ENCODE measurements at regions not wholly inside any gene's neighbourhood (a gene's known extent, or its start where the extent isn't known, plus 50 kb on each side); places are given as distances from the start of the nearest gene placed in this dataset.
A peak's percentile ranks its signal among the peaks of the same experiment; 100 is the strongest.

DNA sequence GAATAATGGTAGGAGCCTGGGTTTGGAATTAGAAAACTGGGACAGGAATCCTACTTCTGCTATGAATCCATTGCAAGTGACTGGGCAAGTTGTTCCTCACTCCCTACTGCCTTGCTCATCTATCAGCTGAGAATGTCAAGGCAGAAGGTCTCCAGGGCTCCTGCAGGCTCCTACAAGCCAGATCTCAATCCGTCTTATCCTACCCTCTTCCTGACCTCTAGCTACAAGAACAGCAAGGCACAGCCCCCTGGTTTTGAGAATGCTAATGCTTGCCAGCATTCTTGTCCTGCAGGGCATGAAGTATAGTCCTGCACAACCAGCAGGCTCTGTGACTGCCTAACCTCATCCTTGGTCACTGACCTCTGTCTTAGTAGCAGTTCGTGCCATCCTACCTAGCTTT lies 141.9 kb upstream of the TNP1 start:
- WGBS, 2 donors, result 71 to 77% methylated on average over 1 to 2 of the region's 2 CpGs
- no peaks in the 10 kb centered on the region for H3K27me3 ChIP-seq
- no peak for TF ChIP-seq POLR2A (IDR thresholded peaks at IDR 0.05)
- TF ChIP-seq, protein P1, sequence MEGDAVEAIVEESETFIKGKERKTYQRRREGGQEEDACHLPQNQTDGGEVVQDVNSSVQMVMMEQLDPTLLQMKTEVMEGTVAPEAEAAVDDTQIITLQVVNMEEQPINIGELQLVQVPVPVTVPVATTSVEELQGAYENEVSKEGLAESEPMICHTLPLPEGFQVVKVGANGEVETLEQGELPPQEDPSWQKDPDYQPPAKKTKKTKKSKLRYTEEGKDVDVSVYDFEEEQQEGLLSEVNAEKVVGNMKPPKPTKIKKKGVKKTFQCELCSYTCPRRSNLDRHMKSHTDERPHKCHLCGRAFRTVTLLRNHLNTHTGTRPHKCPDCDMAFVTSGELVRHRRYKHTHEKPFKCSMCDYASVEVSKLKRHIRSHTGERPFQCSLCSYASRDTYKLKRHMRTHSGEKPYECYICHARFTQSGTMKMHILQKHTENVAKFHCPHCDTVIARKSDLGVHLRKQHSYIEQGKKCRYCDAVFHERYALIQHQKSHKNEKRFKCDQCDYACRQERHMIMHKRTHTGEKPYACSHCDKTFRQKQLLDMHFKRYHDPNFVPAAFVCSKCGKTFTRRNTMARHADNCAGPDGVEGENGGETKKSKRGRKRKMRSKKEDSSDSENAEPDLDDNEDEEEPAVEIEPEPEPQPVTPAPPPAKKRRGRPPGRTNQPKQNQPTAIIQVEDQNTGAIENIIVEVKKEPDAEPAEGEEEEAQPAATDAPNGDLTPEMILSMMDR (IDR thresholded peaks at IDR 0.05), result no peak
- H3K27ac ChIP-seq, result no peak overlapping the region
- DNase-seq, result no peak
- H3K9me3 ChIP-seq, result no peaks in the 10 kb centered on the region
- intact Hi-C loops (cut with DNase I; ENCODE audit: low total_unique reads), result no loop called here
- no peak overlapping the region for H3K4me3 ChIP-seq
- no peaks in the 10 kb centered on the region for H3K36me3 ChIP-seq (ENCODE audit: low read depth, missing control alignments)
- H3K4me1 ChIP-seq, result peaks cover 3% of the 10 kb centered on the region

DNA sequence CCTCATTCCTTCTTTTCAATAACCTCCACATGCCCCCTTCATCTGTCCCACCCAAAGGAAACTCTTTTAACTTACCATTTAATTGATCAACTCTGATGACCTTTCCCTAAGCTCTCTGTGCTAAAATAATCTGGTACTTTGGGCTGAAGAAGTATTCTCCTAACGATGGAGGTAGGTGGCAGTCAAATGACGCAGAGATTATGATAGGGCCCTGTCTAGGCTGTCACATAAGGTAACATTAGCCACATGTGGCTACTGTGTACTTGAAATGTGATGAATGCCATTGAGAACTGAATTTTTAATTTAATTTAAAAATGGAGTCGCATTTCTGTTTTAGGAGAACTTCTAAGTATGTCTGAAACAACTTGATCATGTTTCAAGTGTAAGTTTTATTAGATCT lies 140.5 kb upstream of the TNP1 start:
- Histone ChIP-seq H3K4me1 (peaks cover 3% of the 10 kb centered on the region), H3K27me3 (no peaks in the 10 kb centered on the region), H3K36me3 (ENCODE audit: low read depth, missing control alignments) (no peaks in the 10 kb centered on the region), H3K27ac (no peak overlapping the region), H3K9me3 (no peaks in the 10 kb centered on the region), H3K4me3 (no peak overlapping the region)
- DNase-seq, result no peak
- TF ChIP-seq POLR2A (IDR thresholded peaks at IDR 0.05), result no peak
- TF ChIP-seq, protein P1 (IDR thresholded peaks at IDR 0.05), result no peak
- WGBS, 2 donors, result 67 to 96% methylated on average over 3 of the region's 3 CpGs
- intact Hi-C loops (cut with DNase I; ENCODE audit: low total_unique reads), result no loop called here

DNA sequence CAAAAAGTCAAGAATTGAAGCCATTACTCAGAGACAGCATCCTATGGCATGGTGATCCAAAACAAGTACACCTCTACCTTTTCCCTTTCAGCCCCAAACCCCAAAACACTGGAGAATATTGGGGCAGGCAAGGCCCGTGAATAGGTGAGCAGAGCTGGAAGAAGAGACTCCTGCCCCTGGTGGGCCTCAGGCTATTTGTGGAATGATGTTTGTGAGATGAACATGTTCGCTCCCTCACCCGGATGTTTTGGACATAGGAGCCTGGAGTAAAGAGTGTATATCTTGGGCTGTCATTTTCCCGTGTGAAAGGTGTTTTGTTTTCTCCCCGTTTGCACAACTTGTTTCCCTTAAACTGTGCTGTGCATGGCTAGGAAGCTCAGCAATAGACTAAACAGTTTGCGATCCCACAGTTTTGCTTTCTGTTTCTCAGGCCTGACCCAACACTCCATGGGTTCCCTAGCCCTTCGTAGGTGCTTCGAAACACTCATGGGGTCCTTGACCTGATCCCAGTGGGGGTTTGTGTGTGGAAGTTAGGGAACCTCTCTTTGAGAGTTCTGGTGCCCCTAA lies 136.5 kb upstream of the TNP1 start:
- Histone ChIP-seq H3K9me3 (no peaks in the 10 kb centered on the region), H3K36me3 (ENCODE audit: low read depth, missing control alignments) (no peaks in the 10 kb centered on the region), H3K27ac (no peak overlapping the region), H3K27me3 (no peaks in the 10 kb centered on the region), H3K4me3 (no peak overlapping the region), H3K4me1 (no peaks in the 10 kb centered on the region)
- WGBS, 2 donors, result 90 to 92% methylated on average over 8 of the region's 8 CpGs
- TF ChIP-seq POLR2A (IDR thresholded peaks at IDR 0.05), result no peak
- TF ChIP-seq, protein P1 (IDR thresholded peaks at IDR 0.05), result no peak
- no peak for DNase-seq
- intact Hi-C loops (cut with DNase I; ENCODE audit: low total_unique reads), result no loop called here

DNA sequence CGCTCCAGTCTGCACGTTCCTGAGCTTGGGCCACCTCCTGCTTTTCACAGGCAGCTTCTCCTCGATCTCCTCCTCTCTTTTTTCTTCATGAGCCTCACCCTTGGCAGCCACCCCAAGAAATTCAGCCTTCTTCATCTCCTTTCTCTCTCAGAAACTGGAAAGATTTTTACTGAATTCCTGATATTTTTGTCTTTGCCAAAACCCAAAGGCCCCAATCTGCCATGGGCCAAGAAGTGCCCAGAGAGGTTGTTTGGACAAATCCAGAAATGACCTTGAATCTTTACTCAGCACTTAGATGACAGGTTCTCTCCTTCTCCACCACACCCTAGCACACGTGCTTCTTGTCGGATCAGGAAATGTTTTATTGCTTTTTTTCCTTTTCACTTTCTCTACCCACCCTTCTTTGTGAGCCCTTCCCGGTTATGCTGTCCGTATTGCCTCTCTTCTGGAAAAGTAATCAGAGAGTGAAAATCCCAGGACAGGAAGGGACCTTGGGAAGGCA lies 134.5 kb upstream of the TNP1 start:
- Histone ChIP-seq H3K27ac (peak overlapping the region in 1 of 2 donors; percentile 34), H3K9me3 (no peaks in the 10 kb centered on the region), H3K27me3 (no peaks in the 10 kb centered on the region), H3K4me1 (no peaks in the 10 kb centered on the region), H3K4me3 (no peak overlapping the region), H3K36me3 (ENCODE audit: low read depth, missing control alignments) (no peaks in the 10 kb centered on the region)
- TF ChIP-seq POLR2A (IDR thresholded peaks at IDR 0.05), result no peak
- TF ChIP-seq, protein P1 (IDR thresholded peaks at IDR 0.05), result no peak
- intact Hi-C loops (cut with DNase I; ENCODE audit: low total_unique reads), result no loop called here
- 48 to 63% methylated on average over 7 of the region's 7 CpGs for WGBS, 2 donors
- DNase-seq, result peak; percentile 29

DNA sequence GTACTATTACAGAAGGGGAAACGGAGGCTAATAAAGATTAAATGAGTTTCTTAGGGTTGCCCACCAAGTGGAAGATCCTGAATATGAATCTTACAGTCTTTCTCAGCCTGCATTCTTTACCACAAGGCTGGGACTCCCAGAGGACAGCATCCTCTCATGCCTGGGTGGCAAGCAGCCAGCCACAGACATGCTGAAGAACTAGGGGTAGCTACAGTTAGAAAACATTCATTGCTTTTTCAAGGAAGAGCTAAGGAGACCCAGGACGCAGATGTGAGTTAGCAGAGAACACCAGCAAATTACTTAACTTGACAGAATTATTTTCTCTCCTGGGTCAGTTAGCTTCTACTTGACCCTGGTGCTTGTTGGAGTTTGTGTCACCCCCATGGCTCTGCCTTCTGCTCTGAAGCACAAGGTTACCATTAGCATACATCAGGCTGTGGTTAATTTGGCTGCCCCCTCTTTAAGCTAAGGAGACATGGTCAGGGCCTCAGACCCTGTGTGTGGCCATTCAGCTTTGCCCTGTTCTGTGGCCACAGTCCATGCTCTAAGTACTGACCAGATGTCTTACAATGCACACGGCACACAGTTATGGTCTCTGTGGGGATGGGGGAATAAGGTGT lies 132.3 kb upstream of the TNP1 start:
- H3K9me3 ChIP-seq, result no peaks in the 10 kb centered on the region
- intact Hi-C loops (cut with DNase I; ENCODE audit: low total_unique reads), result no loop called here
- H3K36me3 ChIP-seq (ENCODE audit: low read depth, missing control alignments), result no peaks in the 10 kb centered on the region
- H3K27ac ChIP-seq, result no peak overlapping the region
- TF ChIP-seq POLR2A (IDR thresholded peaks at IDR 0.05), result no peak
- TF ChIP-seq, protein P1 (IDR thresholded peaks at IDR 0.05), result no peak
- no peaks in the 10 kb centered on the region for H3K4me1 ChIP-seq
- peak; percentile 34 for DNase-seq
- WGBS, 2 donors, result 61 to 63% methylated on average over 3 of the region's 3 CpGs
- H3K27me3 ChIP-seq, result no peaks in the 10 kb centered on the region
- no peak overlapping the region for H3K4me3 ChIP-seq

Measured in testis (tissue), 2 donors.